Ovary (tissue), 3 donors: ENCODE measurements at regions not wholly inside any gene's neighbourhood (a gene's known extent, or its start where the extent isn't known, plus 50 kb on each side); places are given as distances from the start of the nearest gene placed in this dataset.

Experiments used
- EP300 ChIP-seq: sonication (generic); formaldehyde crosslinking; IDR thresholded peaks from one replicate; pipeline ENCODE4 v1.6.1; 2017; ENCODE audit warnings: antibody characterized with exemption
- POLR2A ChIP-seq: fragments of 450-650 bp; IDR thresholded peaks from one replicate; pipeline ENCODE4 v1.6.1; 2017; ENCODE audit warnings: antibody characterized with exemption, mild to moderate bottlenecking, moderate library complexity
- TF ChIP-seq, protein P1 (sequence below), 3 donors: fragments of 450-650 bp in 2 of 3; fragments of 200-600 bp in 1 of 3; IDR thresholded peaks; one replicate each; pipeline versions ENCODE4 v1.5.1 to v1.8.0; 2016 to 2022; ENCODE audit warnings: antibody characterized with exemption in 3 of 3, mild to moderate bottlenecking in 1 of 3
- donor health status: DM: no; HTN: no; CAD: no.

DNA sequence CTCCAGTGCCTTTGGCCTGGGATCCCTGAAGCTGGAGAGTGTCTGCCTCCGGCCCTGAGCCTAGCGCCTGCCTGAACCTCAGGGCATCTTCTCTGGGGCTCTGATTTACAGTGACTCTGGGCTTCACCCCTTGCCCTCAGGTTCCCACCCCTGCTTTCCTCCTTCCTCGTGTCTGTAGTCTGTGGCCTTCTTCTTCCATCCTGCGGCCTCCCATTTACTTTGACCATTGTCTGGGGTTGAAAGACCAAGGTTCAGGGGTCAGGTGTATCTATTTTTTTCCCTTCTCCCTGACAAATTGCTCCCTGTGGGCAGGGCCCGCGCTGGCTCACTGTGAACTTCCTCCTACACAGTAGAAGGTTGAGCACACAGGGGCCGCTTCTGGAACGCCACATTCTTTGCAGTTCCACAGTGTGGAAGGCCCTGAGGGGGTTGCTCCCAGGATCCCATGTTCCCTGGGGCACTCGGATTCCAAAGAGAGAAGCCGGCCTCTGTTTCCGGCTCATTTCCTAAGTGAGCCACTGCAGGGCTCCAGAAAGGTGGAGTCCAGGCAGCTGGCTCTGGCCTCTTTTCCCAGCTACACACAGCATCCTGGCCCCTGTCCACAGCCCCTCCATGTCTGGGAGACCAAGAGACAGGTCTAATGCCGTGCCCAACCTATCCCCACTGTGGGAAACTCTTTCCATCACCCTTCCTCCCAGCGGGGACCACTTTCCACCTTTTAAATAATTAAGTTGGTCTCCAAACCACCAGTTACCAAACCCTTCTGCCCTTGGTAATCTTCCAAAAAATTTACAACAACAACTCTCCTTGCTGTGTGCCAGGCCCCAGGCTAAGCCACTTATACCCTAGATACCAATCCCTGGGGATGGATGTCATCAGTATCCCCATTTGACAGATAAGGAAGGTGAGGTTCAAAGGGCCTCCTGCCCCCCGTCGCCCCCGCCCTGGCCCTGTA, 140.3 kb upstream of the IER5L start:
- TF ChIP-seq, protein P1, sequence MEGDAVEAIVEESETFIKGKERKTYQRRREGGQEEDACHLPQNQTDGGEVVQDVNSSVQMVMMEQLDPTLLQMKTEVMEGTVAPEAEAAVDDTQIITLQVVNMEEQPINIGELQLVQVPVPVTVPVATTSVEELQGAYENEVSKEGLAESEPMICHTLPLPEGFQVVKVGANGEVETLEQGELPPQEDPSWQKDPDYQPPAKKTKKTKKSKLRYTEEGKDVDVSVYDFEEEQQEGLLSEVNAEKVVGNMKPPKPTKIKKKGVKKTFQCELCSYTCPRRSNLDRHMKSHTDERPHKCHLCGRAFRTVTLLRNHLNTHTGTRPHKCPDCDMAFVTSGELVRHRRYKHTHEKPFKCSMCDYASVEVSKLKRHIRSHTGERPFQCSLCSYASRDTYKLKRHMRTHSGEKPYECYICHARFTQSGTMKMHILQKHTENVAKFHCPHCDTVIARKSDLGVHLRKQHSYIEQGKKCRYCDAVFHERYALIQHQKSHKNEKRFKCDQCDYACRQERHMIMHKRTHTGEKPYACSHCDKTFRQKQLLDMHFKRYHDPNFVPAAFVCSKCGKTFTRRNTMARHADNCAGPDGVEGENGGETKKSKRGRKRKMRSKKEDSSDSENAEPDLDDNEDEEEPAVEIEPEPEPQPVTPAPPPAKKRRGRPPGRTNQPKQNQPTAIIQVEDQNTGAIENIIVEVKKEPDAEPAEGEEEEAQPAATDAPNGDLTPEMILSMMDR (IDR thresholded peaks at IDR 0.05): no peak
- TF ChIP-seq POLR2A (no peak), EP300 (no peak)
